CD8-positive, alpha-beta memory T cell (primary cell): ENCODE measurements at regions not wholly inside any gene's neighbourhood (a gene's known extent, or its start where the extent isn't known, plus 50 kb on each side); places are given as distances from the start of the nearest gene placed in this dataset.
A peak's percentile ranks its signal among the peaks of the same experiment; 100 is the strongest.

Experiments
- CTCF ChIA-PET: fragments of 350-600 bp; sonication (Branson Sonifier 250); formaldehyde crosslinking; loops from one replicate; lab custom pipeline; 2021; ENCODE audit warnings: antibody characterized with exemption; lab: Charles Lee
- POLR2A ChIA-PET: fragments of 350-600 bp; sonication (Branson Sonifier 250); formaldehyde crosslinking; loops from one replicate; lab custom pipeline; 2021; ENCODE audit warnings: antibody characterized with exemption; lab: Charles Lee
- DNase-seq, 5 donors: peaks; one replicate each; pipeline versions ENCODE4 v3.0.0 to v3.0.0-alpha.2; 2020 to 2022; ENCODE audit warnings: mixed read lengths in 1 of 5
- H3K27ac ChIP-seq: one replicate; pipeline ENCODE4 v1.7.0; 2013; ENCODE audit warnings: low read depth, mild to moderate bottlenecking, low read length, moderate library complexity
- H3K27me3 ChIP-seq: 2 replicates; pipeline ENCODE4 v1.7.0; 2013; ENCODE audit warnings: low read length, mild to moderate bottlenecking; ENCODE audit not compliant: insufficient read depth, poor library complexity, severe bottlenecking
- H3K36me3 ChIP-seq: 2 replicates; pipeline ENCODE4 v1.7.0; 2013; ENCODE audit warnings: mild to moderate bottlenecking, low read length, moderate library complexity; ENCODE audit not compliant: insufficient read depth
- H3K4me1 ChIP-seq: 2 replicates; pipeline ENCODE4 v1.7.0; 2013; ENCODE audit warnings: mild to moderate bottlenecking, low read length, moderate library complexity; ENCODE audit not compliant: insufficient read depth
- H3K4me3 ChIP-seq: 2 replicates; pipeline ENCODE4 v1.7.0; 2013; ENCODE audit warnings: mild to moderate bottlenecking, low read length
- H3K9me3 ChIP-seq: 2 replicates; pipeline ENCODE4 v1.7.0; 2013; ENCODE audit warnings: mild to moderate bottlenecking, low read length
- H3K27ac Mint-ChIP-seq, 8 donors: one replicate each; pipeline ENCODE4 v1.8.0; 2020 to 2021; ENCODE audit warnings: mixed read lengths in 8 of 8, mild to moderate bottlenecking in 6 of 8, inconsistent platforms in 3 of 8, moderate library complexity in 3 of 8
- H3K27me3 Mint-ChIP-seq, 2 donors: one replicate each; pipeline ENCODE4 v1.8.0; 2020 to 2021; ENCODE audit warnings: mixed read lengths in 2 of 2, mild to moderate bottlenecking in 1 of 2, moderate library complexity in 1 of 2
- H3K36me3 Mint-ChIP-seq, 3 donors: one replicate each; pipeline ENCODE4 v1.8.0; 2020 to 2021; ENCODE audit warnings: mixed read lengths in 3 of 3, inconsistent platforms in 1 of 3, mild to moderate bottlenecking in 1 of 3
- H3K4me1 Mint-ChIP-seq, 3 donors: one replicate each; pipeline ENCODE4 v1.8.0; 2020 to 2021; ENCODE audit warnings: mixed read lengths in 3 of 3, inconsistent platforms in 1 of 3, mild to moderate bottlenecking in 1 of 3
- H3K4me3 Mint-ChIP-seq, 7 donors: one replicate each; pipeline ENCODE4 v1.8.0; 2020 to 2021; ENCODE audit warnings: mixed read lengths in 7 of 7, mild to moderate bottlenecking in 6 of 7, moderate library complexity in 4 of 7, inconsistent platforms in 2 of 7
- H3K9me3 Mint-ChIP-seq, 5 donors: one replicate each; pipeline ENCODE4 v1.8.0; 2020 to 2022; ENCODE audit warnings: mixed read lengths in 5 of 5, mild to moderate bottlenecking in 3 of 5, moderate library complexity in 2 of 5, inconsistent platforms in 1 of 5

DNA sequence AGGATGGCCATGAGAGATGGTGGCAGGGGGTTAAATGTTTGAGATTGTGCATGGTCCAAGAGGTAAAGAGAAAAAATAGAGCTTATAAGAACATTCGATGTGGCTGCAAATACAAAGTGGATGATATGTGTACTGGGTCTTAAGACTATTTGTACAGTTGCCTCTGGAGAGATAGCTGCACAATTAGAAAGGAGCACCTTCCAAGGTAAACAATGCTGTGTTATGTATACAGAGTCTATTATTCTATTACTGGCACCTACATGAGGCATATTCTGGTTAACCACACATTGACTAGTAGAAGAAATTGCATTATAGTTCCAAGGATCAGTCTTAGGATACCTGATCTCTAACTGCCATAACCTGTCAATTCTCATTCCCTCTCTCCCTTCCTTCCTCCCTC is 238.0 kb upstream of the FOXN3 start:
- CTCF ChIA-PET, result no interaction called here
- Histone ChIP-seq H3K36me3 (no peaks in the 10 kb centered on the region), H3K9me3 (no peaks in the 10 kb centered on the region), H3K4me1 (no peaks in the 10 kb centered on the region), H3K27me3 (no peaks in the 10 kb centered on the region), H3K4me3 (no peak overlapping the region), H3K27ac (no peak overlapping the region)
- H3K4me3 Mint-ChIP-seq, result no peak overlapping the region
- no peaks in the 10 kb centered on the region for H3K27me3 Mint-ChIP-seq
- no peaks in the 10 kb centered on the region for H3K9me3 Mint-ChIP-seq
- DNase-seq, result no peak
- peaks cover 0 to 9% (median 6%) of the 10 kb centered on the region in 3 donors for H3K4me1 Mint-ChIP-seq
- POLR2A ChIA-PET, result no interaction called here
- H3K36me3 Mint-ChIP-seq, result peaks cover 0 to 5% (median 0%) of the 10 kb centered on the region in 3 donors
- no peak overlapping the region for H3K27ac Mint-ChIP-seq

DNA sequence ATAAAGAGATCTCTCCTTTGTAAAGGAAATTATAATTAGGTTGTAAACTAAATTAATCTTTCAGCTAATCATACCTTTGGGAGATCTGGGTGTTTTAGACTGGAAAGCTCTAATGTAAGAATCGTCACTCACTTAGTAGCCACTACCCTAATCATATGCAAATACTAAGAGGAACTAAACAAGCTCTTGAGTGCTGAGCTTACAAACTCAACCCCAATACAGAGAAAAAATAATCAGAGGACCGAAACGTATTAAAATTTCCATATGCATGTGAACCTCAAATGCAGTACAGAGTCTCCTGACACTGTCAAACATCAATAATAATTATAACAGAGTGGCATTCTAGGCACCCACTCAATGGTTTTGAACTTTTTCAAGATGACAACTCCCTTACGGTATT is 235.3 kb upstream of the FOXN3 start:
- Mint-ChIP-seq H3K9me3 (no peaks in the 10 kb centered on the region), H3K4me3 (no peak overlapping the region), H3K27ac (no peak overlapping the region), H3K27me3 (no peaks in the 10 kb centered on the region), H3K4me1 (peaks cover 4 to 10% (median 7%) of the 10 kb centered on the region in 3 donors), H3K36me3 (peaks cover 0 to 5% (median 0%) of the 10 kb centered on the region in 3 donors)
- H3K4me3 ChIP-seq, result no peak overlapping the region
- no peaks in the 10 kb centered on the region for H3K4me1 ChIP-seq
- ChIA-PET CTCF (interaction anchor here (1.0 to 1.2 kb wide), 2 partner anchors 23 to 55 kb away, joined by 3 to 5 read pairs; no protein-coding TSS in a partner anchor), POLR2A (no interaction called here)
- no peaks in the 10 kb centered on the region for H3K9me3 ChIP-seq
- H3K36me3 ChIP-seq, result no peaks in the 10 kb centered on the region
- no peak for DNase-seq
- no peaks in the 10 kb centered on the region for H3K27me3 ChIP-seq
- no peak overlapping the region for H3K27ac ChIP-seq

DNA sequence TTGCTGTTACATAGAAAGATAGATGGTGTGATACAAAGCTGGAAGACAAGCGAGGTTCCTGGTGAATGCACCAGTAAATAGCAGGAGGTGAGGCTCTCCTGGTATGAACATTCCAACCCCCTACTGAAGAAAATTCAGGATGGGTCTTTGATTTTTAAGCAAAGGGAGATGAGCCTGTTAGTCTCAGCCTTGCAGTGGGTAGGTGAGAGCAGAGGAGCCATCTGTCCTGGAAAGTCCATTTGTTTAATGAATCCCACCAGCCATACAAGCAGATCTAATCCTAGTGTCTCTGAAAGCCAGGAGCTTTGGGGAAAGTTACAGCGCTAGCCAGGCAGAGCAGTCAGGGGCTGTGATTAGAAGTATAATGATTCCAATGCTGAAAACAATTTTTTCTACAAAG is 234.8 kb upstream of the FOXN3 start:
- H3K27ac Mint-ChIP-seq, result peak overlapping the region in 1 of 8 donors; percentile 89
- H3K27me3 Mint-ChIP-seq, result no peaks in the 10 kb centered on the region
- Histone ChIP-seq H3K4me1 (no peaks in the 10 kb centered on the region), H3K27ac (no peak overlapping the region), H3K4me3 (no peak overlapping the region), H3K9me3 (no peaks in the 10 kb centered on the region), H3K27me3 (no peaks in the 10 kb centered on the region), H3K36me3 (no peaks in the 10 kb centered on the region)
- DNase-seq, result no peak
- peaks cover 4 to 10% (median 7%) of the 10 kb centered on the region in 3 donors for H3K4me1 Mint-ChIP-seq
- no peaks in the 10 kb centered on the region for H3K9me3 Mint-ChIP-seq
- ChIA-PET POLR2A (no interaction called here), CTCF (interaction anchor here (1.2 kb wide), 1 partner anchor 23 kb away, joined by 3 read pairs; no protein-coding TSS in a partner anchor)
- H3K36me3 Mint-ChIP-seq, result no peaks in the 10 kb centered on the region
- H3K4me3 Mint-ChIP-seq, result no peak overlapping the region

DNA sequence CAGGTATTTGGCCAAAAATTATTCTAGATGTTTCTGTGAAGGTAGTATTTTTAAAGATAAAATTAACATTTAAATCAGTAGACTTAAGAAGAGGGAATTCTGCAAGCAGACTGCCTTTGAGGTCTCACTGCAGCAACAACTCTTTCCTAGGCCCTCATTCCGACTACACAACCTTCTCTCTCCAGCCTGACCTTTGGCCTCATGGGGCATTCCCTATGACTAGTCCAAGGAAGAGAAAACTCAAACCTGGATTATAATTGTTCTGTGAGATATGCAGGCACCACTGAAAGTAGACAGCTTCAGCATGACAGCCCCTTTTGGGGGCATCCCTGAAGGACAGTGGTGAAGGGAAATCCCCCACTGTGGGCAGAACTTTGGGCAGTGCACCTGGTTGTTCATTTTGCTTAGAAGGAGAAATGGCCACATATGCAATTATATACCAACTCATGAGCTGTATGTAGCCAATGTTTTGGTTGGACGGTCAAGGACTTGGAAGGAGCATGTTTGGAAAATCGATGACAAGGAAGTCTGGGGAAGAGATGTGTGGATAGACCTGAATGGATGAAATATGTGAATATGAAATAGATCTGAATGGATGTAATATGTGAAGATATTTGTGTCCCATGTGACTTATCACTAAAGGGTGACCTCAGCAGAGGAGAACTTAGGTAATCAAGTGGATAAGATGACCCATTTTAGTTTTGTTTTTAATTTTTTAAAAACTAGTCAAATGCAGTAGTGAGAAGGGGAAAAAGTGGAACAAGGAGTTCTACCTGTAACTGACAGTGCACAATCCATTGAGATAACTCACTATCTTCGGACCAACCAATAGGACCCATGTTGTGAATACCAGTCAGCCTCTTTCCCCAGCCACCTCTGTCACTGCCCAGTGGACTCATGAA is 233.3 kb upstream of the FOXN3 start:
- H3K4me1 ChIP-seq, result no peaks in the 10 kb centered on the region
- no peaks in the 10 kb centered on the region for H3K9me3 ChIP-seq
- DNase-seq, result no peak
- H3K27me3 Mint-ChIP-seq, result no peaks in the 10 kb centered on the region
- peak overlapping the region in 1 of 8 donors; percentile 70 for H3K27ac Mint-ChIP-seq
- CTCF ChIA-PET, result no interaction called here
- H3K4me1 Mint-ChIP-seq, result peaks cover 4 to 10% (median 4%) of the 10 kb centered on the region in 3 donors
- POLR2A ChIA-PET, result interaction anchor here (0.7 kb wide), 1 partner anchor 403 kb away, joined by 3 read pairs; no protein-coding TSS in a partner anchor
- H3K4me3 Mint-ChIP-seq, result no peak overlapping the region
- no peaks in the 10 kb centered on the region for H3K9me3 Mint-ChIP-seq
- no peaks in the 10 kb centered on the region for H3K36me3 Mint-ChIP-seq
- H3K27me3 ChIP-seq, result no peaks in the 10 kb centered on the region
- H3K27ac ChIP-seq, result no peak overlapping the region
- H3K36me3 ChIP-seq, result no peaks in the 10 kb centered on the region
- no peak overlapping the region for H3K4me3 ChIP-seq

DNA sequence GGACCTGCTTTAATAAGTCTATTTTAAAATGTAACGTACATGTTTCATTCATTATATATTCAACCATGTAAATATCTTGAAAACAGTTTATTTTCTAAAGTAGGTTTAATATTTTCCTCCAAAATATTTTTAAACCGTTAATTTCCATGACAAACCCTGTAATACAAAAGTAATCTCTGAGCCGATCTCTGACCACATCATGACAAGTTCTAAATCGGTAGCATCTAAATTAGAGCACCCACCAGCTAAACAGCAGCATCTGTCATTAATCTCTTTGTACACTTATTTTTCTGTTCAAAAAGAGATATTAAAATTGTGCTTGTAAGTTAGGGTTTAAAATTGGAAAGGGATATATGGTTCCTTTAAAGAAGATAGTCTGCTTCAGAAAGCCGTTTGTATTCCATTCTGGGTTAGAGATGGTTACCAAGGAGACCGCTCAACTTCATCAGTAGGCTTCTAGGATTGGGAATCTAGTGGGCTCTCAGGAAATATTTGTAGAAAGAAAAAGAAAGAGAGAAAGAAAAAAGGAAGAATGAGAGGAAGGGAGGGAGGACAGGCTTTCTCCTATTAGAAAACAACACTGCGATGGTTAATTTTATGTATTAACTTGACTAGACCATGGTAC is 232.5 kb upstream of the FOXN3 start:
- Histone ChIP-seq H3K4me1 (no peaks in the 10 kb centered on the region), H3K9me3 (no peaks in the 10 kb centered on the region), H3K36me3 (no peaks in the 10 kb centered on the region), H3K27me3 (no peaks in the 10 kb centered on the region), H3K27ac (no peak overlapping the region), H3K4me3 (no peak overlapping the region)
- DNase-seq, result no peak
- no peak overlapping the region for H3K27ac Mint-ChIP-seq
- no peak overlapping the region for H3K4me3 Mint-ChIP-seq
- H3K9me3 Mint-ChIP-seq, result no peaks in the 10 kb centered on the region
- POLR2A ChIA-PET, result no interaction called here
- peaks cover 4 to 10% (median 4%) of the 10 kb centered on the region in 3 donors for H3K4me1 Mint-ChIP-seq
- CTCF ChIA-PET, result no interaction called here
- H3K27me3 Mint-ChIP-seq, result no peaks in the 10 kb centered on the region
- H3K36me3 Mint-ChIP-seq, result no peaks in the 10 kb centered on the region

DNA sequence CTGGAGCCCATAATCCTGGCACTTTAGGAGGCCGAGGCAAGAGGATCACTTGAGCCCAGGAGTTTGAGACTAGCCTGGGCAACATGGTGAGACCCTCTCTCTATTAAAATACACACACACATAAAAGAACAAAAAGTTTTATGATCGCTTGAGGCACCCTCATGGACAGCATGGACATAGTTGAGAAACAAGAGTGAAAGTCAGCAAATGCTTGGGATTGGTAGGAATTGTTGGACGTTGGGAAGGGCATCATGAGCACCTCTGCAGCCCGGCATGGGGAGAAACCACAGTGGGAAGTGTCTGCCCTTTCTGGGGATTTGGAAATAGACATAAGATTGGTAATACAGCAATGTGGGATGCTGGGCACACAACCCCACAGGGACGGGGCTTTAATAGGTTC is 231.9 kb upstream of the FOXN3 start:
- H3K4me1 Mint-ChIP-seq, result peaks cover 4 to 10% (median 4%) of the 10 kb centered on the region in 3 donors
- no peak for DNase-seq
- no peaks in the 10 kb centered on the region for H3K4me1 ChIP-seq
- H3K4me3 Mint-ChIP-seq, result no peak overlapping the region
- CTCF ChIA-PET, result interaction anchor here (0.8 kb wide), 1 partner anchor 55 kb away, joined by 3 read pairs; no protein-coding TSS in a partner anchor
- H3K27ac ChIP-seq, result no peak overlapping the region
- no peaks in the 10 kb centered on the region for H3K36me3 Mint-ChIP-seq
- POLR2A ChIA-PET, result no interaction called here
- no peaks in the 10 kb centered on the region for H3K27me3 Mint-ChIP-seq
- H3K27me3 ChIP-seq, result no peaks in the 10 kb centered on the region
- H3K27ac Mint-ChIP-seq, result no peak overlapping the region
- no peaks in the 10 kb centered on the region for H3K9me3 ChIP-seq
- no peak overlapping the region for H3K4me3 ChIP-seq
- H3K9me3 Mint-ChIP-seq, result no peaks in the 10 kb centered on the region
- no peaks in the 10 kb centered on the region for H3K36me3 ChIP-seq

DNA sequence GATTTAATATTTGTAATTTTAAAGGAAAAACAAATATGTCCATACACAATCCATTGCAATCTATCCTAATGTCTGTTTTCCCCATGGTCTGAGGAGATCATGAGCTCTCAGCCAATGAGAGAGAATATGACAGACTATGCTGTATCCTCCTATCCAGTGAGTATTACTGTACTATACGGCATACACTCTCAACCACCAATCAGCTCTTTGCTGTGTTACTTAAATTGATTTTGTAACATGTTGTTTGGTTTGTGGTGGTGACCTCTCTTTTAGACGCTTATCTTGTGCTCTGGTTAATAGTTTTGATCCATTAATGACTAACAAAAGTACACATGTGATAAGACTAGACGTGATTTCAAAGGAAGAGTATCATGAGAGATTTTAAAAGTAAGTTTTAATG is 231.5 kb upstream of the FOXN3 start:
- Mint-ChIP-seq H3K4me3 (no peak overlapping the region), H3K36me3 (no peaks in the 10 kb centered on the region), H3K4me1 (peaks cover 4 to 11% (median 5%) of the 10 kb centered on the region in 3 donors), H3K9me3 (no peaks in the 10 kb centered on the region), H3K27me3 (no peaks in the 10 kb centered on the region), H3K27ac (no peak overlapping the region)
- no peaks in the 10 kb centered on the region for H3K36me3 ChIP-seq
- no peak overlapping the region for H3K27ac ChIP-seq
- no peak for DNase-seq
- ChIA-PET CTCF (interaction anchor here (0.8 kb wide), 1 partner anchor 56 kb away, joined by 3 read pairs; no protein-coding TSS in a partner anchor), POLR2A (no interaction called here)
- H3K4me1 ChIP-seq, result no peaks in the 10 kb centered on the region
- H3K27me3 ChIP-seq, result no peaks in the 10 kb centered on the region
- no peaks in the 10 kb centered on the region for H3K9me3 ChIP-seq
- no peak overlapping the region for H3K4me3 ChIP-seq

DNA sequence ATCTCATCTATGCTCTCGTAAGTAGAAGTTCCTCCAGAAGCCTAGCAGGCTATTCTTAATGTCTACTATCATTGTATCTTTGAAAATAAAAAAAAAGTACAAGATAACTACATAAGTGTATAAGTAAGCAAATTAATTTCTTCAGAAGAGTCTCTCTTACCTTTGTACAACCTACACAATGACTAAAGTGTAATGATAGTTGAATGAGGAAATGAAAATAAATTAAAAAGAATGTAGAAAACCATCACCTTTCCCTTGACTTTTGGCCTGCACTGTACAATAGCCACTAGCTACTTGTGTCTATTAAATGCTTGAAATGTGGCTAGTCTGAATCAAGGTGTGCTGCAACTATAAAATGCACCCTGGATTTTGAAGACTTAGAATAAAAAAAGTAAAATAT is 229.9 kb upstream of the FOXN3 start:
- no peaks in the 10 kb centered on the region for H3K36me3 ChIP-seq
- H3K9me3 ChIP-seq, result no peaks in the 10 kb centered on the region
- no peak overlapping the region for H3K27ac ChIP-seq
- ChIA-PET CTCF (no interaction called here), POLR2A (no interaction called here)
- Mint-ChIP-seq H3K9me3 (peaks cover 0 to 2% (median 0%) of the 10 kb centered on the region in 5 donors), H3K36me3 (peaks cover 0 to 2% (median 0%) of the 10 kb centered on the region in 3 donors), H3K4me1 (peaks cover 8 to 24% (median 16%) of the 10 kb centered on the region in 3 donors), H3K4me3 (no peak overlapping the region), H3K27me3 (no peaks in the 10 kb centered on the region), H3K27ac (no peak overlapping the region)
- DNase-seq, result no peak
- H3K4me3 ChIP-seq, result no peak overlapping the region
- H3K4me1 ChIP-seq, result peaks cover 6% of the 10 kb centered on the region
- H3K27me3 ChIP-seq, result no peaks in the 10 kb centered on the region
